ENCODE measurements at regions not wholly inside any gene's neighbourhood (a gene's known extent, or its start where the extent isn't known, plus 50 kb on each side); places are given as distances from the start of the nearest gene placed in this dataset.

DNA sequence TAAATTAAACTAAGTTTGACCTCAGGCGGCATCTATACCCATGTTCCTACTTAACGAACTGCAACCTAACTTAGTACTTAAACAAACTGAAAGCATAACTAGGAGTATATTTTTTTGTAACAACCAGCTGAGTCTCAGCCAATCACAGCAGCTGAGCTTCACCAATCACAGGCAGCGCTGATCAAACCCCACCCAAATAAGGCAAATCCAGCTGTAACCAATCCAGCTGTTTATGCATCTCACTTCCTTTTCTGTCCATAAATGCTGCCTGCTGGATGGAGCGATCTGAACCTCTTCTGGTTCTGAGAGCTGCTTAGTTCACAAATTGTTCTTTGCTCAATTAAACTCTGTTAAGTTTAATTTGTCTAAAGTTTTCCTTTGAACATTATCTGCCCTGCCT is 131.3 kb downstream of the PMP22 start:
- Mint-ChIP-seq H3K27me3 (peaks cover 3% of the 10 kb centered on the region), H3K27ac (no peak overlapping the region), H3K4me3 (no peak overlapping the region), H3K4me1 (ENCODE audit: unreplicated experiment) (no peaks in the 10 kb centered on the region), H3K36me3 (no peaks in the 10 kb centered on the region), H3K9me3 (peaks cover 3% of the 10 kb centered on the region)
- no peak for DNase-seq (ENCODE audit: extremely low spot score, unreplicated experiment)
- TF ChIP-seq, protein P1, sequence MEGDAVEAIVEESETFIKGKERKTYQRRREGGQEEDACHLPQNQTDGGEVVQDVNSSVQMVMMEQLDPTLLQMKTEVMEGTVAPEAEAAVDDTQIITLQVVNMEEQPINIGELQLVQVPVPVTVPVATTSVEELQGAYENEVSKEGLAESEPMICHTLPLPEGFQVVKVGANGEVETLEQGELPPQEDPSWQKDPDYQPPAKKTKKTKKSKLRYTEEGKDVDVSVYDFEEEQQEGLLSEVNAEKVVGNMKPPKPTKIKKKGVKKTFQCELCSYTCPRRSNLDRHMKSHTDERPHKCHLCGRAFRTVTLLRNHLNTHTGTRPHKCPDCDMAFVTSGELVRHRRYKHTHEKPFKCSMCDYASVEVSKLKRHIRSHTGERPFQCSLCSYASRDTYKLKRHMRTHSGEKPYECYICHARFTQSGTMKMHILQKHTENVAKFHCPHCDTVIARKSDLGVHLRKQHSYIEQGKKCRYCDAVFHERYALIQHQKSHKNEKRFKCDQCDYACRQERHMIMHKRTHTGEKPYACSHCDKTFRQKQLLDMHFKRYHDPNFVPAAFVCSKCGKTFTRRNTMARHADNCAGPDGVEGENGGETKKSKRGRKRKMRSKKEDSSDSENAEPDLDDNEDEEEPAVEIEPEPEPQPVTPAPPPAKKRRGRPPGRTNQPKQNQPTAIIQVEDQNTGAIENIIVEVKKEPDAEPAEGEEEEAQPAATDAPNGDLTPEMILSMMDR (conservative IDR thresholded peaks at IDR 0.05) = no peak

DNA sequence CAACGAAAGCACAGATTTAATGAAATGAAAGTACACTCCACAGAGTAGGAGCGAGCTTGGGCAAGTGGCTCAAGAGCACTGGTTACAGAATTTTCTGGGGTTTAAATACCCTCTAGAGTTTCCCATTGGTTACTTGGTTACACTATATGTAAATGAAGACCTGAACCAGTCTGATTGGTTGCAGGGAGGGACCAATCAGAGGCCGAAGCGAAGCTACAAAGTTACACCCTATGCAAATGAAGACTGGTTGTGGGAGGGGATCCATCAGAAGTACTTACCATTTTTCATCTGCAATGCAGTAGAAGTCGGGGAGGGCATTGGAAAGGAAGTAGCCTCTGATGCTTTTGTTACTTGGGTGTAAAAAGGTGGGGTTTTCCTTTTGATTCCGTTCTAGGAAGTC is 132.0 kb downstream of the PMP22 start:
- DNase-seq (ENCODE audit: extremely low spot score, unreplicated experiment) = no peak
- Mint-ChIP-seq H3K9me3 (peaks cover 3% of the 10 kb centered on the region), H3K4me1 (ENCODE audit: unreplicated experiment) (no peaks in the 10 kb centered on the region), H3K27ac (no peak overlapping the region), H3K27me3 (peaks cover 3% of the 10 kb centered on the region), H3K4me3 (no peak overlapping the region), H3K36me3 (no peaks in the 10 kb centered on the region)
- TF ChIP-seq, protein P1 (conservative IDR thresholded peaks at IDR 0.05) = no peak

DNA sequence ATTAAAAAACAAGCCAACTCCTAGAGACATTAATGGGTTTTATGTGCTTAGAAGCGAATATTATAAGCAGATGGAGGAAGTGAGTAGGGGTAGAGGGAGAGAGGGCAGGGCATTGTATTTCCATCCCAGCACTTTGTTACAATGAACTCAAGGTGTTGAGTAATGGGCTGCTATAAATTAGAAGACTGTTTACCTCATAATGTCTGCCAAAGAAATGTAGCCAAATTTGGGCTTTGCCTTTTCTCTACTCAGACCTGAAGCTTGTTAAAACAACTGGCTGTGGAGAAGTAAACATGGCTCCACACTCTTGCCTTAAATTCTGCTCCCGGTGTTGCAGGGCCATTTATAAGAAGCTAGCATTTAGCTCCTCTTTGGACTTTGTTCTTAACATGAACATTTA is 134.7 kb downstream of the PMP22 start:
- H3K9me3 Mint-ChIP-seq = peaks cover 8% of the 10 kb centered on the region
- DNase-seq (ENCODE audit: extremely low spot score, unreplicated experiment) = no peak
- peaks cover 3% of the 10 kb centered on the region for H3K27me3 Mint-ChIP-seq
- TF ChIP-seq, protein P1 (conservative IDR thresholded peaks at IDR 0.05) = no peak
- no peaks in the 10 kb centered on the region for H3K36me3 Mint-ChIP-seq
- no peak overlapping the region for H3K4me3 Mint-ChIP-seq
- H3K4me1 Mint-ChIP-seq (ENCODE audit: unreplicated experiment) = no peaks in the 10 kb centered on the region
- no peak overlapping the region for H3K27ac Mint-ChIP-seq

DNA sequence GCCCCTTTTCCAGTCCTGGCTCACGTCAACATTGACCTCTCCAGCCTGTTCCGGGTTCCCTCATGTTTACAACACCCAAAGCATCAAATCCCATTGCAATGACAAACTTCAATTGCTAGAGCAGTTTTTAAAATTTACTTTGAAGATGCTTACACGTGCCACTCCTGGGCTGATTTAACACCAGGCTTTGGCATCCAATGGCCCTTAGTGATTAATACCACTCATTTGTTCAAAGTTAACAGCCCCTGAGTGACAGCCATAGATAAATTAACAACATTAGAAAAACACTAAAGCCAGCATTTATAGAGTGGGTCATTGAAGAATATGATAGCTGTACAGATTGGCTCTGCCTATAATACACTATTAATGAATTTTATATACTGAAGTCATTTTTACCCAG is 135.1 kb downstream of the PMP22 start:
- Mint-ChIP-seq H3K27ac (no peak overlapping the region), H3K4me3 (no peak overlapping the region), H3K9me3 (peaks cover 8% of the 10 kb centered on the region), H3K27me3 (peaks cover 3% of the 10 kb centered on the region), H3K36me3 (no peaks in the 10 kb centered on the region), H3K4me1 (ENCODE audit: unreplicated experiment) (no peaks in the 10 kb centered on the region)
- no peak for DNase-seq (ENCODE audit: extremely low spot score, unreplicated experiment)
- TF ChIP-seq, protein P1 (conservative IDR thresholded peaks at IDR 0.05) = no peak

DNA sequence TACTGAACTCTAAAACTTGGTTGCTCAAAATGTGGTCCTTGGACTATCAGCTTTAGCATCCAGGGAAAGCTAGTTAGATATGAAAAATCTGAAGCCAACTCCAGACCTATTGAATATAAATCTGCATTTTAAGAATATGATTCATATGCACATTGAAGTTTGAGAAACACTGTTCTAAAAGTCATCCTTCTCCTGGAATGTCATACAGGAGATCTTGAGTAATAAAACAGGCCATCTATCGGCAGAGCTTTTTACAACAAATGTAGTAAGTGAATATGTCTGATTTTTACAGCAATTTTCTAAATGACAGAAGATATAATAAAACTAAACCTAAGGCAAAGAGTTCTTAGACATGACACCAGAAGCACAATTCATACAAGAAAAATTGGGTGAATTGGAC is 140.4 kb downstream of the PMP22 start:
- Mint-ChIP-seq H3K4me1 (ENCODE audit: unreplicated experiment) (peaks cover 10% of the 10 kb centered on the region), H3K27me3 (peaks cover 14% of the 10 kb centered on the region), H3K36me3 (no peaks in the 10 kb centered on the region), H3K4me3 (no peak overlapping the region), H3K9me3 (peaks cover 4% of the 10 kb centered on the region), H3K27ac (no peak overlapping the region)
- no peak for DNase-seq (ENCODE audit: extremely low spot score, unreplicated experiment)
- TF ChIP-seq, protein P1 (conservative IDR thresholded peaks at IDR 0.05) = no peak

DNA sequence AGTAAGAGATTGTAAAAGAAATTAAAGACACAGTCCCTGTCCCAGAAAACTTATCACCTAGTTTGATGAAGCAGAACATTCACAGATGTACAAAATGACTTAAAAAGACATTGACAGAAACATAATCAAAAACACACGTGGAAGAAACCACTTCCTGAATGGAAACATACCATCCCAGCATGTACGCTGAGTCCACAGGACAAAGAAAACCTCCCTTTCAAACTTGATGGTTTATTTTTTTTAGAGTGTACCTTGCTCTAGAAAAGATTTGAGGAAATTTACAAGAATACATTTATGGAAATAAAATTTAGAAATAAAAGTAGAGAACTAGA is 140.9 kb downstream of the PMP22 start:
- Mint-ChIP-seq H3K27me3 (peaks cover 13% of the 10 kb centered on the region), H3K27ac (no peak overlapping the region), H3K4me3 (no peak overlapping the region), H3K9me3 (peaks cover 4% of the 10 kb centered on the region), H3K36me3 (no peaks in the 10 kb centered on the region), H3K4me1 (ENCODE audit: unreplicated experiment) (peaks cover 10% of the 10 kb centered on the region)
- TF ChIP-seq, protein P1 (conservative IDR thresholded peaks at IDR 0.05) = no peak
- no peak for DNase-seq (ENCODE audit: extremely low spot score, unreplicated experiment)

Measured in type B pancreatic cell (in vitro differentiated cells).